HG03565 (cell line): ENCODE measurements at regions not wholly inside any gene's neighbourhood (a gene's known extent, or its start where the extent isn't known, plus 50 kb on each side); places are given as distances from the start of the nearest gene placed in this dataset.

Experiments
- ATAC-seq: cut with Tn5 transposase; IDR thresholded peaks from one replicate; pipeline ENCODE4 v1.9.1; 2021; ENCODE audit warnings: mild to moderate bottlenecking, moderate library complexity; ENCODE audit not compliant: unreplicated experiment

DNA sequence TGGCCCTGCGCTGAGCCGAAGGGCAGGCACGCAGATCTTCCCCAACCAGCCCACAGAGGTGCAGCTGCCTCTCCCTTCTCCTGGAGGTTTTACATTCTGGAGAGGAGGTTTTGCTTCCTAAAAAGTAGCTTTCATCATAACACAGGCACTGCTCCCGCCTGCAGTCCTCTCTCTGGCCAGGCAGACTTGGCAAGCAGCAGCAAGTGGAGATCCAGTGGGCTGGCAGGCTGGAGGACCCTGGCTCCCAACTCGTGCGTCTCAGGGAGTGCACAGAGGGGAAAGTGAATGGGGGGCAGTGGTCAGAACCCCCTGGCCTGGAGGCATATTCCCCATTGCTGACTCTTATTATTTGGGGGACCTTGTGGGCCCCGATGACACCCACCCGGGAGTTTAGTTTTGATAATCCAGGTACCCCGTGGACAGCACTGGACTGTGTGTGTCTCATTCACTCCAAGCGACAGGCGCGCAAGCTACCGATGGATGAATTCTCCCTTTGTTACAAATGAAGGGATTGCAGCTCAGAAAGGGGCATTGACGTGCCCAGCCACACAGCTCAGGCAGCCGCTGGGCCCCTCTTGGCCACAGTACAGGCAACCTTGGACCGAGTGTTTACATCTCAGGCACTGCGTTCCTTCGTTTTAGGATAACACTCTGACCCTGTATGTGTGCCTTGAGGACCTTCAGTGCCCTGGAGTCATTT is 1223.9 kb downstream of the BRD1 start:
- no peak for ATAC-seq

DNA sequence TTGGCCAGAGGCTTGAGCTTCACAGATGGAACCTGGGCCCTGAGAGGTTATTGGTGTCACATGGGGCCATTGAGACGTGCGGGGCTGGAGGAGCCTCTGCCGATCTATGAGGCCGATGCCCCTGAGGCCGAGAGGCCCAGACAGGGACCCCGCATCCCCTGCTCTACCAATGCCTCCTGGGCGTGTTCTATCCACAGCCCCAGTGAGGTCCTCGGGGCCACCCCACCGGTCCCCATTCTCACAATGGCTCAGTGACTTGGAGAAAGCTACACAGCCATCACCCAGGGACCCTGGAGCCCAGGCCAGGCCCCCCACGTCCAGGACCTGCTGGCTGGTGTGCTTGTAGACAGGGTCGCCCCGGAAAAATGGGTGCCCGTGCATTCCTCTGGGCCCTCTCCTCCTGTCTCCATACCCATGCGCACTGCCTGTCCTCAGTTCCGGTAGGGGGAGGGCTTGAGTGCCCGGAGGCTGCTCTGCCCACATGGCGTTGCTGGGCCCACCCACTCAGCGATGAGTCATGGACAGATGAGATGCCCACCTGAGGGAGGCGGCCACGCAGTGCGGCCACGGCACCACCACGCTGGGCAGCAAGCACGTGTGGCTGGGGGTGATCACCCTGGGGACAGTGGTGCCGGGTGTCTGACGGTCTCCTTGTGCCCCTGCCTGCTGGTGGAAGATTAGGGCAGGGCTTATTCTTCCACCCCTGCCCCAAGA is 1224.7 kb downstream of the BRD1 start:
- no peak for ATAC-seq

DNA sequence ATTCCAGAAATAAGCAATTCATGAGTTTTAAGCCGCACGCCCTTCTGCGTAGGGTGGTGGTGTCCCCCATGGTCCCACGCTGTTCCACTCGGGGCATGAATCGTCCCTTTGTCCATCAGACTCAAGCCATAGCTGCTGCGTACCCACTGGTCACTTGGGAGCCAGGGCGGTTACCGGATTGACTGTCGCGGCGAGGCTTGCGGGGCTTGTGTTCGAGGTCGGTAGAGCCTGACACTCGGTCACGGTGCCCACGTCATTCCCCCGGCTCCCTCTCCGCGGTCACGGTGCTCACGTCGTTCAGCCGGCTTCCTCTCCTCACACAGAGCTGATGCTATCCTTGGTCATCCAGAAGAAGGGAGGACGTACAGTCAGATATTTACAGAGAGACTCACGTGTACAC is 1227.0 kb downstream of the BRD1 start:
- no peak for ATAC-seq

DNA sequence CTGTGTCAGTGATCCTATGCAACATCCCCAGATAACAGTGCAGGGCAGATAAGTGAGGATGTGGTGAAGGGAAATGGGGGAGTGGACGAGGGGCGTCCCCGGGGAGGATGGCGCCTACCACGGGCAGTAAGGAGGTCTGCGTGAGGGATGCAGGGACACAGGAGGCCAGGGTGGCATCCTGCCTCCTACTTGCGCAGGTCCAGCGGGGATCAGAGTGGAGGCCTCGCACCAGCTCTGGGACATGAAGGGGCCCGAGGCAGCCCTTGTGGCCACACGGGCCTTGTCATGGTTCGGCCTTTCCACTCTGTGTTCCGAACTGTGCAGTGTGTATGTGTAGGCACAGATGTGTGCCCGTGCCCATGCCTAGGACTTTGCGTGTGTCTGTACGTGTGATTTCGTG is 1227.5 kb downstream of the BRD1 start:
- ATAC-seq, result no peak

DNA sequence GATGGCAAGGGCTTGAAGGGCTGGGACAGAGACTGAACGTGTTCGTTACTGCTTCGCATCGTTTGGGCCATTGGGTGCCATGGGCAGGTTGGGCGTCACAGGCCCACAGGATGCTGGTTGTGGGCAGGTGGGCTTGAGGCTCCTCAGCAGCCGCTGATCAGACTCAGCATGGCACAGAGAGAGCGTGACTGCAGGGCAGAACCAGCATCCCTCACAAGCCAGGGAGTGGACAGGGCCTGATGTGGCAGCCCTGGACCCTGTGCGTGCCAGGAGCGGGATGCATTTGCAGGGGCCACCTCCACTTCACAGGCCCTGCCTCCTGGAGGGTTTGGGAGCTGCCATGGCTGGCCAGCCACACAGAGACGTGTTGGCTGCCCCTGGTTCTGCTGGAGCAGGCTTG is 1228.3 kb downstream of the BRD1 start:
- ATAC-seq, result no peak

DNA sequence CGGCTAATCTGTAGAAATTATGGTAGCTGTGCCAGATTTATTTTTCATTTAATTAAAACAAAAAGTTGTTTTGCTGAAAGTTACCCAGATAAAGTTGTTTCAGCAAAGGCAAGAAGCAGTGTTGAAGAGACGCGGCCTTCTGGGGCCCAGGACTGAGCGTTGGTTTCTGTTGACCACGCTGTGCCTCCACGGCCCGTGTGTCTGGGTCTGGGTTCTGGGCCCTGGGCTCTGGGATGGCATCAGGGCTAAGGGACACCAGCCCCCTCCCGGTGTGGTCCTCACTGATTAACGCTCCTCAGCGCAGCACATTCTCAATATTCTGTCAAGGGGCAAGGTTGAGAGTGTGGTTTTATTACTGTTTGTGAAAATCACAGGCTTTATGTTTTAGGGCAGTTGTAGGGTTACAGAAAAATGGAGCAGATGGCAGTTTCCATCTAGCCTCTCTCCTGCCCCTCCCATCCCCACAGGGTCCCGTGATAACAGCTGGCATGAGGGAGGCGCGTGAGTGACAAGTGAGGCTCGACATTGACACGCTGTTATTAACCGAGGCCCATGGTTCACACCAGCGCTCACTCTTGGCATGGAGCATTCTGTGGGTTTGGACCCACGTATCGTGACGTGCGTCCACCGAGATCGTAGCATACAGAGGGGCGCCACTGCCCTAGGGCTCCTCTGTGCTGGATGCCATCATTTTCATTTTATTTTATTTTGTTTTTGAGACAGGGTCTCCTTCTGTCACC is 1231.4 kb downstream of the BRD1 start:
- no peak for ATAC-seq

DNA sequence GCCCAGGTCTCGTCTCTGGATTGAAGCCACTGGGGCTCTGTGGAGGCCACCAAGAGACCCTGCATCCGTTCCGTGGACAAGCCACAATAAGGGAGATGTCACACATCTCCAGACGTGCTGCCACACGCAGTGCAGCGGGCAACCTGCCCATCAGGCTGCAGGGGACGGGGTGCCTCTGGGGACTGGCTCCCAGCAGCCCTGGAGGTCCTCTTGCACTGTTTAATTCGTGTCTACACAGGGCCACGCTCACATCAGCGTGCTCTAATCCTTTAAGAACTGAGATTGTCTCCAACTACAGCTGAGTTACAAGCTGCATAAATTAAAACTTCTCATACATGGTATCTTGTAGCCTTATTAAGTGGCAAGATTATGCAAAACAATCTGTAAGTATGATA is 1232.2 kb downstream of the BRD1 start:
- ATAC-seq, result no peak

DNA sequence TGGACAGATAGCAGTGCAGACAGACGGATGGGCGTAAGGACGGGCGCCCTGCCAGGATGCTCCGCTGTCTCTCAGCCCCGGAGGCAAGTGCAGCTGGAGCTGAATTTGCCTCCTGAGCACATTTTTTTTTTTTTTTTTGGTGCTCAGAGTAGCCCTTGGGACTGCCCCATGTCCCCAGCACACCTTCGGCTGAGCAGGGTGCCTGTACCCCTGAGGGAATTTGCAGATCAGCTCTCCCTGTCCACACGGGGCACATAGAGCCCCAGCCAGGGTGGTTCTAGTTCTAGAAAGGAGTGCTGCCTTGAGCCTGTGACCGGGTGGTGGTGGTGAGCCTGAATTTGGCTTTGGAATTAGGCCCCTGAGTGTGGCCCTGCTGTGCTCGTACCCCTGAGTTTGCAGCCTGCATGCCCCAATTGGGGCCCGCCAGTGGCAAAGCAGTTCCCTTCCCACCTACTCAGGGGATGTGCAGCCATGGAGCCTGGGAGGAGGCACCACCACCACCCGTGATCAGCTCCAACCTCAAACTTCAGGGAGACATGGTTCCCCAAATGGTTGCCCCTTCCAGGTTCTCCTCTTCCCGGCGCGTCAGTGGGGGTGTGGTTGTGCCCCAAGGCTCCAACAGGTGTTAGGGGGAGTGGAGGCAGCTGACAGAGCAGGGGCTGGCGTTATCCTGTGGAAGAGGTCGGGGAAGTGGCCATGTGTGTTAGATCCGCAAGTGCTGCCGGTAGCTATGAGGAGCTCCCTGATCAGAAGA is 1232.7 kb downstream of the BRD1 start:
- no peak for ATAC-seq

DNA sequence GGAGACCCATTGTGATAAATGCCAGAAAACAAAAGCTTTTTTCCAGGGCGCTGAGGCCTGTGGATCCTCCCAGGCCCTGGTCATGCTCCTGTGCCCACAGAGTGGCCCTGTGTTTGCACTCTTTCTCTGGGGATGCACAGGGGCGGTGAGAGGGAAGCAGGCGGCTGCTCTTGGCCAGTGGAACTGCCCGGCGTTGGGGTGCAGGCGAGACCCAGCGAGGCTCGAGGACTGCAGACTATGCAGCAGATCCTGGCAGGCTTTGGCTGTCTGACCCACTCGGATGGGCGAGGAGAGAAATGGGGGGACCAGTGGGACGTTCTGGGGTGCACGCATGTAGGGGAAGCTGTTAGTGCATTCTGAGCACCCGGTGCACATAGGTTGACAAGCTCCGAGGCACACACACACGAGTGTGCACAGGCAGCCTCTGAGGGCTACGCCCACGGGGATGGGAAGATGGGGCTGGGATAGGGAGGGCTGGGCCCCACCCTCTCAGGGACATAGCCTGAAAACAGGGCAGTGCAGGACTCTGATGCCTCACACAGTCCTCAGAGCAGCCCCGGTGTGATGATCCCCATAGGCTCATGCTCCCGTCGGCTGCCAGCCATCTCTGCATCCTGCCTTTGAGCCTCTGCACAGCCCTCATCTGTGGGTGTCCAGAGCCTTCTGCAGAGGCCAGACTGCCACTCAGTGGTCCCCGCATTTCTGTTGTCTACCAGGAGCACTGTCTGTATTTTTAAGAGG is 1233.5 kb downstream of the BRD1 start:
- no peak for ATAC-seq

DNA sequence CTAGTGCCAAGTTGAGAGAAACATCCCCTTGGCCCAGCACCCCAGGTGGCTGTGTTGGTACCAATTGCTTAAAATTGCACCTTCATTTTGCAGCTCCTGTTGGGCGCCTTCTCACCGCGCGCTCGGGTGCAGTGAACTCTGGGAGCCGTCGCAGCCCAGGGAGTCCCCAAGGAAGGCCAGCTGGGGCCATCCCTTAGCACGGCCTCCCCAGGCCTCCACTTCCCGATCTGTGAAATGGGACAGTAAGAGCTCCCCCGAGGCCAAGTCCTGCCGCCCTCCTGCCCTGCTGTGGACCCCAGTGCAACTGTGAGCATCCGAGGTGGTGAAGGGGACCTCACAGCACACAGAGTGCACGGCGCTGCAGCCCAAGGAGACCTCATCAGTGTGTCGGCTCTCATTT is 1234.1 kb downstream of the BRD1 start:
- ATAC-seq, result no peak

DNA sequence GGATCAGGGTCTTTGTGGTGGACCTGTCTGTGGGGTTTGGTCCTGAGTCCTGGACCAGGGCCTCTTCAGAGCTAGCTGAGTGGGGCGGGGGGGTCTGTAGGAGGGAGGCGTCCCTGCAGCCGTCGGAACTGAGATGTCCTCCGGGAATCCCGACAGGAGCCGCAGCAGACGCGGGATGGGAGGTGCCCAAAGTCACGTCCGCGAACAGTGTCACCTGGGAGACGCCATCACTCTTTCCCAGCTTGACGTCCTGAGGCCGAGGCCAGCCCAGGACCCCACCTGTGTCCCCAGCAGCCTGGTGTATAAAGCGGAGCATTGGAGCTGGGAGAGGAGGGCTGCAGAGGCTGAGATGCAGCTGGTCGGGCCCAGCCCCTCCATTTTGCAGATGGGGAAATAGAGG is 1234.7 kb downstream of the BRD1 start:
- ATAC-seq, result no peak

DNA sequence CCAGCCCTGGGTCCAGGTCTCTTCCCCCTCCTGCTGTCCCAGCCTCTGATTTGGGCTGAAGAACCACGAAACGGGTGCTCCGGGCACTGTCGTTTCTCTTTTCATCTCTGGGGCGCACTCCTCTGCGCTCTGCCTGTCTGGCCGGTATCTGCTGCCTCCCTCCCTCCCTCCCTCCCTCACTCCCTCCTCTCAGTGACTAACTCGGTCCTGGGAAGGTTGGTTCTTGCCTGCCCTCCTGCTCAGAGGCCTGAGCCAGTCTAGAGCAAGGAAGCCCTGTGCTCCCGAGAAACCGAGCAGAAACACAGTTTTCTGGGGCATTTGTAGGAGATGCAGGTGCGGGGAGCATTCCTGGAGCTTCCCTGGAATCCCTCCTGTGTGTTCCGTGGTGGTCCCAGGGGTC is 1235.2 kb downstream of the BRD1 start:
- ATAC-seq, result no peak

DNA sequence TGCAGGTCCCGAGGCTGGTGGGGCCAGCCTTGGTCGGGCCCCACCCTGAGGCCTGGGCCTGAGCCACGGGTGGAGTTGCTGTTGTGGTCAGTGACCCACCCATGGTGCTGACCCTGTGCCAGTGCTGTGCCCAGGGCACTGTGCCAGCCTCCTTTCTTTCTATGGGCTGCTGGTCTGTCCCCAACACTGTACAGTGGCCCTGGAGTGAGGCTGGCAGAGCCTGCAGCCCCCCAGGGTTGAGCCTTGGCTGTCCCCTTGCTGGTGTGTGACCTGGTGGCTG is 1235.7 kb downstream of the BRD1 start:
- no peak for ATAC-seq

DNA sequence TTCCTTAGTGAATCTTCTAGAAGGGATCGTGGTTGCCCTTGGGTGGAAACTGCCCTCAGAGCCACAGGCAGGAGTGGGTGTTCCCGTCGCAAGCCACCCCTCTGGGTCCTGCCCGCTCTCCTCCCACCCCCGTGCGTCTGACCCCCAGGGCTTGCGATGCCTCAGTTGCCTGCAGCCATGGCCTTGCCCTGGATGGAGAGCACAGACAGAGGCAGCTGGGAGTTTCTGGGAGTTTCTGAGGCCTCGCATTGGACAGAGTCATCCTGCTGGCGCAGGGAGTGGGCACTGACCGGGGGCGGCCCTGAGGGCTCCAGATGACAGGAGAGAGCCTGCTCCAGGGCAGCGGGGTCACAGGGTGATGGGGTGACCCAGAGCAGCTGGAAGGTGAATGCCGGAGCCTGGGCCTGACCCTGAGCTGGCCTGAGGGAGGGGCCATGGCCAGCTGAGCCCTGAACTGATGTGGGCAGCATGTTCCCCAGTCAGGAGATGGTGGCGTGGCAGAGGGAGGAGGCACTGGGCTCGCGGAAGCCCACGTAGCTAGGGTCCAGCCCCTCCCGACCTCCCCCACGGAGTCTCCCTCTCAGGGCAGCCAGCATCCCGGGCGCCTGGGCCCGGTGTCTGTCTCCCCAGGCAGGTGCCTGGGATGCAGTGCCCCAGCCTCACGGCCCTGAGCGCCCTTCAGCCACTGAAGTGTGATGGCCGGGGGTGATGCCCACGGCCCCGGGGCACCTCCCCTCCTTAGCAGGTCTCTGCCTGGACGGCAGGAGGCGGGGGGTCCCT is 1236.2 kb downstream of the BRD1 start:
- no peak for ATAC-seq

DNA sequence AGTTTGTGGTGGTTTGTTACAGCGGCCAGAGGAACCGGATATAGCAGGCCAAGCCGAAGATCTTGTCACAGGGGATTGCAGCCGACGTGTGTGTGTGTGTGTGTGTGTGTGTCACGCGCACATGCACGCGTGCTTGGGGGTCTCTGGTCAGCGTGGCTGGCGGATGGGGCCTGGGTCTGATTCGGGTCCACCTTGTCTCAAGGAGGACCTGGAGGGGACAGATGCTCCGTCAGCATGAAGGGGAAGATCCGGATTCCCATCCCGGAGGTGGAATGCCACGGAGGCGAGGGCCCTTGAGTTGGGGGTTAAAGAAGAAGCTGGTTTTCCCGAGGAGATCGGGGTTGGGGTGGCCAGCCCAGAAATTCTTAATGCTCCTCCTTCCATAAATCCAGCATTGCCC is 1237.8 kb downstream of the BRD1 start:
- ATAC-seq, result no peak

DNA sequence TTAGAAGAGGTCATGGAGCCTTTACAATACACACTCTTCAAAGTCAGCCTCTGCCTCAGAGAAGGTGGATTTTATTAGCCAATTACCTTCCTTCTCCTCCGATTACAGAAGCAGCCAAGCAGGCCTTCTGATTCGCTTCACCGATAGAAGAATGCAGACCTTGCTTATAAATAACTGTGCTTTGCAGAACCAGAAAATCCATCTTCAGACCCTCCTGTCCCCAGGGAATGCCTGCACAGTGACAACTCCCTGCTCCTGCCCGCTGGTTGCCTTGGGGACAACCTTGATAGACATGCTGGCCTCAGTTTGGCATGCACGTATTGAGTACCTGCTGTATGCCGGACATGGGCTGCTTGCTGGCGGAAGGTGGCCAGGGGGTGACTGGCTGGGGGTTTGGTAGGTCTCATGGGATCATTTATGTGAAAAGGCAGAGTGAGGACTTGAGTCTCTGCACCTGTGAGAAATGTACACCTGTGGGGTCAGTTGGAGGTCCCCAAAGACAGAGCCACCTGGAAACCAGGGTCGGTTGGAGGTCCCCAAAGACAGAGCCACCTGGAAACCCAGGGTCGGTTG is 1238.7 kb downstream of the BRD1 start:
- ATAC-seq, result no peak

DNA sequence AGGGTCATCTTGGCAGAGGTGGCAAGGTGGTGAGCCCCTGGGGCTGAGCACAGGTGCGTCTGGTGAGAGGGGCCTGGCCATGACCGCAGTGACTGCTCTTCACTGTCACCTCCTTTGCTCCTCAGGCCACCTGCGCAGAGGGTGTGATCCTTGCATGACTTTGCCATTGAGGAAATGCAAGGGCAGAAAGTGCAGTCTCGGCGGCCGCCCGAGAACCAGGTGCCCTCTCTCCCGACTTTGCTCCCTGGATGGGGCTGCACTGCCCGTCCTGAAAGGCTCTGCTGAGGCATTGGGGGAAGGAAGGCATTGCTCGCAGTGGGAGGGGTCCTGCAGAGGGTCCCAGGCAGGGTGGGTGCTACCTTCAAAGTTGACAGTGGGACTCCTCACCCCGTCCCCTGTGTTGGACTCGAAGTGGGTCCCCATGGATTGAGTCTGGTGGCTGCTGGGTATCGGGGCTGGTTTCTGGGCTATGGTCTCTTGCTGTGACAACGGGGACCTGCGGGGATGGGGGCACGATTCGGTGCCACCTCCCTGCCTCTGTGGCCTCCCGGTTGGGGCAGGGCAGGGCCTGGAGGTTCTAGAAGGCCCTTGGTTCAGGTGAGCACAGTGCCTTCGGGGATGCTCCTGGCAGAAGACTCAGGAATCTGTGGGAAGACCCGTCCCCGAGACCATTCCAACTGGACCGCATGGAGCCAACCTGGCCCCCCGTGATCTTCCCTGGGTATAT is 1239.4 kb downstream of the BRD1 start:
- no peak for ATAC-seq

DNA sequence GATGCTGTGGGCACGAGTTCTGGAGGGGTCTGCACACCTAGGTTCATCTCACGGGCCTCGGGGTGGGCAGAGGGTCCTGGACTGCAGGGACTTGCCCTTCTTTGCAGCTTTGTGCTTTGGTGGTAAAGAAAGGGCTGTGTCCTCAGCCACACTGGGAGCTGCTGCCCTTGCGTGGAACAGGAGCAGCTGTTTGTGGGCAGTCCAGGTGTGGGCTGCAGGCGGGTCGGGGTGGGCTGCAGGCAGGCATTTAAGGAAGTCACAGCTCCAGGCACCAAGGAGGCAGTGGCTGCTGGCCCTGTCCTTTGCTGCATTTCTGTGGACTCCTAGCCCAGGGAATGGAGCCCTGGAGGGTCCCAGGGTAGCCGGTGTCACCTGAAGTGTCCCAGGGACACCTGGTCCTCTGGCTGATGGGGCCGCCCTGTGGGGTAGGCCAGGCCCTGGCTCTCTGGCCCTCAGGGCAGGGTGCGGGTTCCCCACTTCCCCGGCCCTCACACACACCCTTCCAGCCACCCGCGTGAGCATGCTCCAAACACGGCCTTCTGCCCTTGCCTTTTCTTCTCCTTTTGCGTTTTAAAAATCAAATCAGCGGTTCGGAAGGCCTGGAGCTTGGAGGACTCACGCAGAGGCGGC is 1240.3 kb downstream of the BRD1 start:
- ATAC-seq, result no peak

DNA sequence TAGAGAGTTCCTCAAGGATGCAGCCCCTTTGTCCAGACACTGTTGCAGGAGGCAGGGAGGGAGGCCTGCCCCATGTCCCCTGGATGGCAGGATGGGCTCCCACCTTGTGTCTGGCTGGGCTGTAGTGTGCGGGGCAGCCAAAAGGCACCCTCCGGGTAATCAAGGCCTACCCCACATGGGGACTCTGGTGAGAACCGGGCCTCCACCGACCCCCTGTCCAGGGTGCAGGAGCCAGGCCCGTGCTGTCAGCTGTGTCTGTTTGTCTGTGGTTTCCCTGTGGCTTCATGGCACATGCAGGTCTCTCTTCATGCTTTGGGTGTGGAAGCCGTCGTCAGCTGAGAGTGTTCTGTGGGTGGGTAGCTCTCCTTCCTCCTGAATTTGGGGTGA is 1240.9 kb downstream of the BRD1 start:
- ATAC-seq, result no peak
